ENCODE measurements at regions not wholly inside any gene's neighbourhood (a gene's known extent, or its start where the extent isn't known, plus 50 kb on each side); places are given as distances from the start of the nearest gene placed in this dataset.

DNA sequence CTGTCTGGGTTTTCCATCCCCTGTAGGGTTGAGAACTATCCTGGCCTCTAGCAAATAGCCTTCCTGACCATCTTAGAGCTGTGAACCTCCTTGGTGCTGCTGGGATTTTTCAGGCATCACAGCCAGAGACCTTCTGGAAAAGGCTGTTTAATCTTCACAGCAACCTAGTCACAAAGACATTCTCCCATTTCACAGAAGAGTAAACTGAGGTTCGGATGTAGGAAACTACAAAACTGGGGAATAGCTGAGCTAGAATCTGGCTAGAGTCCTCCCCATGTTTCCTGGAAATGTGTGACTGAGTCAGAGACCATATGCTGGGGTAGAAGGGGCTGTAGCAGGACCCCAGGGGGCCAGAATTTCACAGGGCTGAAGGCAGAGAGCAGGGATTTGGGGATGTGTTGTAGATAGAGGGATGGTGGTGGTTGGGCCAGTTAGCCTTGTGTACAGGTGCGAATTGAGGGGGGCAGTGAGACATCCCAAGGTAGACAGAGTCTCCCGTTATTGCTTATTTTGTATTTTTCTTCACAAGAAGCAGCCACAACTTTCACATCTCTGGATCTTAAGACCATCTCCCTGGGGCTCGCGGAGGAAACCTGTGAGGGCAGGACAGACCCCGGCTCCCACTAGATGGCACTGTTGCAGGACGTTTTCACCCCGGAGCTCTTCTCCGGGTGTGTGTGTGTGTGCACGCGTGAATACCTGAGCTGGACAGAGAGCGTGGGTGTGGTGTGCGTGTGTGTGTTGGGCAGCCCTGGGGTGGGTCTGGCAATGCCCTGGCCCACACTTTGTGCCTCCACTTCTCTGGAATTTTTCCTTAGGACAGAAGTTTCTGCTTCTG, 66.9 kb upstream of the PRR23C start:
- Histone ChIP-seq H3K9me3 (ENCODE audit: low read depth, low read length) (no peaks in the 10 kb centered on the region), H3K36me3 (ENCODE audit: insufficient read depth, low read length) (no peaks in the 10 kb centered on the region), H4K20me1 (ENCODE audit: insufficient read depth, low read length) (no peaks in the 10 kb centered on the region), H3K4me2 (ENCODE audit: insufficient read depth, low read length) (no peak overlapping the region), H3K27ac (ENCODE audit: low read depth, low read length) (no peak overlapping the region), H3K4me3 (ENCODE audit: insufficient read depth, low read length) (no peak overlapping the region), H2AFZ (ENCODE audit: low read length) (no peak overlapping the region), H3K27me3 (ENCODE audit: insufficient read depth, low read length) (peaks cover 6% of the 10 kb centered on the region), H3K79me2 (ENCODE audit: insufficient read depth, low read length) (no peaks in the 10 kb centered on the region), H3K4me1 (ENCODE audit: insufficient read depth, low read length) (peaks cover 1% of the 10 kb centered on the region)
- DNase-seq (ENCODE audit: insufficient read length, low spot score, missing footprints): peak; percentile 77
- TF ChIP-seq, protein P1, sequence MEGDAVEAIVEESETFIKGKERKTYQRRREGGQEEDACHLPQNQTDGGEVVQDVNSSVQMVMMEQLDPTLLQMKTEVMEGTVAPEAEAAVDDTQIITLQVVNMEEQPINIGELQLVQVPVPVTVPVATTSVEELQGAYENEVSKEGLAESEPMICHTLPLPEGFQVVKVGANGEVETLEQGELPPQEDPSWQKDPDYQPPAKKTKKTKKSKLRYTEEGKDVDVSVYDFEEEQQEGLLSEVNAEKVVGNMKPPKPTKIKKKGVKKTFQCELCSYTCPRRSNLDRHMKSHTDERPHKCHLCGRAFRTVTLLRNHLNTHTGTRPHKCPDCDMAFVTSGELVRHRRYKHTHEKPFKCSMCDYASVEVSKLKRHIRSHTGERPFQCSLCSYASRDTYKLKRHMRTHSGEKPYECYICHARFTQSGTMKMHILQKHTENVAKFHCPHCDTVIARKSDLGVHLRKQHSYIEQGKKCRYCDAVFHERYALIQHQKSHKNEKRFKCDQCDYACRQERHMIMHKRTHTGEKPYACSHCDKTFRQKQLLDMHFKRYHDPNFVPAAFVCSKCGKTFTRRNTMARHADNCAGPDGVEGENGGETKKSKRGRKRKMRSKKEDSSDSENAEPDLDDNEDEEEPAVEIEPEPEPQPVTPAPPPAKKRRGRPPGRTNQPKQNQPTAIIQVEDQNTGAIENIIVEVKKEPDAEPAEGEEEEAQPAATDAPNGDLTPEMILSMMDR (IDR thresholded peaks at IDR 0.05; ENCODE audit: extremely low read depth, low read depth, low read length): peak; percentile 83

DNA sequence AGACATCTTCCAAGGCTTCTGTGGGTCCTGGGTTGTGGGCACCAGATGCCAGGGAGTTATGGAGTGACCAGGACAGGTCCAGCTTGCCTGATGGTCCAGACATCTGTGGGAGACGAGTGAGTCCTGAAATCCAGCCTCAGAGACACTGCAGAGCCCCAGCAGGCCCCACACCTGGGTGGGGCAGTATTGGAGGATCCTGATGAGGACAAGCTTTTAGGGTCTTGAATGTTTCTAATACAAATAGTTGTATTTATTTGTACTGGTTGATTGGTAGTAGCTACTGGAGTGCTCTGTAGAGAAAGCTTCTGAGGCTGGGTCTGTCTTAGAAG, 67.5 kb upstream of the PRR23C start:
- TF ChIP-seq, protein P1 (IDR thresholded peaks at IDR 0.05; ENCODE audit: extremely low read depth, low read depth, low read length): no peak
- H3K4me1 ChIP-seq (ENCODE audit: insufficient read depth, low read length): peaks cover 7% of the 10 kb centered on the region
- no peak for DNase-seq (ENCODE audit: insufficient read length, low spot score, missing footprints)
- H3K36me3 ChIP-seq (ENCODE audit: insufficient read depth, low read length): no peaks in the 10 kb centered on the region
- no peaks in the 10 kb centered on the region for H3K9me3 ChIP-seq (ENCODE audit: low read depth, low read length)
- H2AFZ ChIP-seq (ENCODE audit: low read length): no peak overlapping the region
- no peak overlapping the region for H3K4me3 ChIP-seq (ENCODE audit: insufficient read depth, low read length)
- no peak overlapping the region for H3K27ac ChIP-seq (ENCODE audit: low read depth, low read length)
- H3K79me2 ChIP-seq (ENCODE audit: insufficient read depth, low read length): no peaks in the 10 kb centered on the region
- no peaks in the 10 kb centered on the region for H4K20me1 ChIP-seq (ENCODE audit: insufficient read depth, low read length)
- peaks cover 6% of the 10 kb centered on the region for H3K27me3 ChIP-seq (ENCODE audit: insufficient read depth, low read length)
- H3K4me2 ChIP-seq (ENCODE audit: insufficient read depth, low read length): no peak overlapping the region

- H3K4me1 ChIP-seq (ENCODE audit: insufficient read depth, low read length): peaks cover 15% of the 10 kb centered on the region
Measured at GRCh38 chr3:139113231-139113992, 68.7 kb upstream of the PRR23C start.

More at GRCh38 chr3:139113231-139113992, 68.7 kb upstream of the PRR23C start:
- no peak overlapping the region for H3K4me3 ChIP-seq (ENCODE audit: insufficient read depth, low read length)
- H3K4me2 ChIP-seq (ENCODE audit: insufficient read depth, low read length): no peak overlapping the region
- no peak overlapping the region for H3K27ac ChIP-seq (ENCODE audit: low read depth, low read length)
- TF ChIP-seq, protein P1 (IDR thresholded peaks at IDR 0.05; ENCODE audit: extremely low read depth, low read depth, low read length): peak; percentile 25
- H3K9me3 ChIP-seq (ENCODE audit: low read depth, low read length): no peaks in the 10 kb centered on the region
- no peak overlapping the region for H2AFZ ChIP-seq (ENCODE audit: low read length)
- no peak for DNase-seq (ENCODE audit: insufficient read length, low spot score, missing footprints)
- H3K36me3 ChIP-seq (ENCODE audit: insufficient read depth, low read length): no peaks in the 10 kb centered on the region
- no peaks in the 10 kb centered on the region for H3K79me2 ChIP-seq (ENCODE audit: insufficient read depth, low read length)
- H4K20me1 ChIP-seq (ENCODE audit: insufficient read depth, low read length): no peaks in the 10 kb centered on the region
- peaks cover 6% of the 10 kb centered on the region for H3K27me3 ChIP-seq (ENCODE audit: insufficient read depth, low read length)
